ENCODE measurements at regions not wholly inside any gene's neighbourhood (a gene's known extent, or its start where the extent isn't known, plus 50 kb on each side); places are given as distances from the start of the nearest gene placed in this dataset.

GRCh38 chr11:91421641-91422040 is 803.0 kb upstream of the FAT3 start:
- intact Hi-C loops (cut with DNase I): no loop called here
- H3K4me3 ChIP-seq: no peak overlapping the region
- no peak for DNase-seq
- H3K9me3 ChIP-seq: no peaks in the 10 kb centered on the region
- no peak for ATAC-seq
- WGBS, 2 donors: 47 to 73% methylated on average over 3 of the region's 3 CpGs
- no peaks in the 10 kb centered on the region for H3K27me3 ChIP-seq
- H3K27ac ChIP-seq: no peak overlapping the region
- no peaks in the 10 kb centered on the region for H3K36me3 ChIP-seq (replicated peaks in 1 of 2; ENCODE audit: insufficient read depth in 1 of 2, low read depth in 2 of 2)
- TF ChIP-seq CTCF (IDR thresholded peaks at IDR 0.05): no peak
- no peak for TF ChIP-seq POLR2A (IDR thresholded peaks at IDR 0.05)
- no peaks in the 10 kb centered on the region for H3K4me1 ChIP-seq

- Histone ChIP-seq H3K4me3 (no peak overlapping the region), H3K27me3 (no peaks in the 10 kb centered on the region), H3K9me3 (no peaks in the 10 kb centered on the region), H3K4me1 (no peaks in the 10 kb centered on the region), H3K27ac (no peak overlapping the region), H3K36me3 (replicated peaks in 1 of 2; ENCODE audit: insufficient read depth in 1 of 2, low read depth in 2 of 2) (no peaks in the 10 kb centered on the region)
- DNase-seq: no peak
- intact Hi-C loops (cut with DNase I): no loop called here
- no peak for ATAC-seq
- TF ChIP-seq POLR2A (IDR thresholded peaks at IDR 0.05): no peak
- no peak for TF ChIP-seq CTCF (IDR thresholded peaks at IDR 0.05)
Measured at GRCh38 chr11:91407842-91408241, 816.8 kb upstream of the FAT3 start.

- H3K27ac ChIP-seq: no peak overlapping the region
- WGBS, 2 donors: 66 to 69% methylated on average over 2 of the region's 2 CpGs
- intact Hi-C loops (cut with DNase I): no loop called here
- no peaks in the 10 kb centered on the region for H3K9me3 ChIP-seq
- H3K4me3 ChIP-seq: no peak overlapping the region
- TF ChIP-seq POLR2A (IDR thresholded peaks at IDR 0.05) (no peak), CTCF (IDR thresholded peaks at IDR 0.05) (no peak)
- H3K36me3 ChIP-seq (replicated peaks in 1 of 2; ENCODE audit: insufficient read depth in 1 of 2, low read depth in 2 of 2): no peaks in the 10 kb centered on the region
- DNase-seq (no peak), ATAC-seq (no peak)
- no peaks in the 10 kb centered on the region for H3K27me3 ChIP-seq
- no peaks in the 10 kb centered on the region for H3K4me1 ChIP-seq
Measured at GRCh38 chr11:91406009-91406408, 818.6 kb upstream of the FAT3 start.

GRCh38 chr11:91404344-91404743 is 820.3 kb upstream of the FAT3 start:
- Histone ChIP-seq H3K36me3 (replicated peaks in 1 of 2; ENCODE audit: insufficient read depth in 1 of 2, low read depth in 2 of 2) (no peaks in the 10 kb centered on the region), H3K4me1 (no peaks in the 10 kb centered on the region), H3K27me3 (no peaks in the 10 kb centered on the region), H3K9me3 (no peaks in the 10 kb centered on the region), H3K27ac (no peak overlapping the region), H3K4me3 (no peak overlapping the region)
- DNase-seq (no peak), ATAC-seq (no peak)
- intact Hi-C loops (cut with DNase I): no loop called here
- TF ChIP-seq POLR2A (IDR thresholded peaks at IDR 0.05) (no peak), CTCF (IDR thresholded peaks at IDR 0.05) (no peak)

- intact Hi-C loops (cut with DNase I): no loop called here
- WGBS, 2 donors: 6 to 9% methylated on average over 2 of the region's 2 CpGs
Measured at GRCh38 chr11:91397134-91397468, 827.5 kb upstream of the FAT3 start.

More at GRCh38 chr11:91397134-91397468, 827.5 kb upstream of the FAT3 start:
- Histone ChIP-seq H3K9me3 (no peaks in the 10 kb centered on the region), H3K4me3 (no peak overlapping the region), H3K4me1 (peaks cover 22% of the 10 kb centered on the region), H3K36me3 (replicated peaks in 1 of 2; ENCODE audit: insufficient read depth in 1 of 2, low read depth in 2 of 2) (no peaks in the 10 kb centered on the region), H3K27me3 (no peaks in the 10 kb centered on the region), H3K27ac (peak overlapping the region in 3 of 4 donors; percentile 9 to 71 (median 43))
- peak; percentile 19 for ATAC-seq
- DNase-seq: no peak
- TF ChIP-seq CTCF (IDR thresholded peaks at IDR 0.05): no peak
- TF ChIP-seq POLR2A (IDR thresholded peaks at IDR 0.05): no peak

Measured in body of pancreas (tissue), 4 donors.